GM03348 (cell line): ENCODE measurements at regions not wholly inside any gene's neighbourhood (a gene's known extent, or its start where the extent isn't known, plus 50 kb on each side); places are given as distances from the start of the nearest gene placed in this dataset.

Experiments used
- DNase-seq: peaks from one replicate; pipeline ENCODE4 v3.0.0; 2012; ENCODE audit warnings: low spot score

- DNase-seq, result no peak
Observed at GRCh38 chr7:125664625-125665024, 735.0 kb upstream of the POT1 start.

DNA sequence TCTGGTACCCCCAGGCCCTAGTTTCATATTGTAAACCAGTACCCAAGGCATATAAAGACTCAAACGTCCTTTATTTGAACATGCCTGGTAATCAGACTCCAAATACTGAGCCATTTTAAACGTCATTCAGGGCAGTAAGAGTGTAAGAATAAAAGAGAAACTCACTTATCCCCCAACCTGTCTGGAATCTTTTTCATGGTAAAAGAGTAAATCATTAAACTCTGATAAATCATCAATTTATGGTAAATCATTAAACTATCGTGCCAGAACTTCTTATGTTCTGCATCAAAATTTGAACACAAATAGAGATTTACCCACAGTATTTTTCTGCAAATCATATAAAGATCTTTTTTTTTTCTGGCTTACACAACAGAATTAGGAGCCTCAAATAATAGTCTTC, 734.3 kb upstream of the POT1 start:
- DNase-seq, result no peak

GRCh38 chr7:125661677-125662076, 732.1 kb upstream of the POT1 start:
- no peak for DNase-seq

DNA sequence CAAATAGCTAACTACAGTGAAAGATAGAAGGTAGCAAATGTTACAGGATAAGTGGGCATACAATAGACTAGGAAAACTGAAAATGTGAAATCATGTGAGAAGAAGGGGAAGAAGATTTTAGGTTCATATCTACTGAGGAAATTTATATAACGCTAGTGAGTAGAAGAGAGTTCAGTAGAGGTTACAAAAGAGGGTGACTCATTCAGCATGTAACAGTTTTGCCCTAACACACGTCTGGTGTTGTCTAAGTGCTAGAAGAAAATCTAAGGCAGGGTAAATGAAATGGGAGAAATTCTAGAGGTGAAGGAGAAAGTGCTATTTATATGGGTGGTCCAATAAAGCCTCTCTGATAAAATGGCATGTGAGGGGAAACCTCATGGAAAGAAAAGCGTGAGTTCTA, 731.4 kb upstream of the POT1 start:
- no peak for DNase-seq

DNA sequence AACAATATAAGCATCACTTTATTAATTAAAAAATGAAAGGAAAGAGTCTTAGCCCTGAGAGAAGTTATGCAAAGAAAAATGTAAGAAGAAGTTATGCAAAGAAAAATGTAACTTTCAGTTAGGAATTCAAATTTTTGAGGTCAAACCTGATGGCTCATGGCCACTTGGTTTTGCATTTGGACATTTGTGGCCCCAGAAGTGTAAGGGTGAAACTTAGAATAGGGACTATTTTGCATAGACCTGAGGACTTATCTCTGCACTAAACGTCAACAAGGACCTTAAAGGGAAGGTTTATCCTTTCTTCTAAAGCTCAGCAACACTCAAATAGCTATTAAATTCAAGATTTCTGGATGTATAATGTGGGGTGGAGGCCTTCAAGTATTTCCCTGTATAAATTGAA, 724.5 kb upstream of the POT1 start:
- no peak for DNase-seq

GRCh38 chr7:125651823-125652528, 722.4 kb upstream of the POT1 start:
- DNase-seq, result no peak

DNA sequence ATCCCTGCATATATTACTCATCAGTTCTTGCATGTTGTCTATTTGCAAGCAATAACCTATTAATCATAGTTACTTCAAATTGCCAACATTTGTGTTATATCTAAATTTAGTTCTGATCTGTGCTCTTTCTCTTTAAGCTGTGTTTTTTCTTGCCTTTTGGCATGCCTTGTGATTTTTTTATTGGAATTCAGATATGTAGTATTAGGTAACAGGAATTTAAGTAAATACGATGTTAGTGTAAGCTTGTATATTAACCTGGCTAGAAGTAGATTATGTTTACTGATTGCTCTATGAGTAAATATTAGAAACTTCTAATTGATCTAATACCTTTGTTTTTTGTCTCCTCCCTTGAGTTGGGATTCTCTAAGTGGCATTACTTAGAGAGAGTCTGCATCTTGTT, 718.9 kb upstream of the POT1 start:
- no peak for DNase-seq

- no peak for DNase-seq
Observed at GRCh38 chr7:125645770-125646169, 716.1 kb upstream of the POT1 start.

DNA sequence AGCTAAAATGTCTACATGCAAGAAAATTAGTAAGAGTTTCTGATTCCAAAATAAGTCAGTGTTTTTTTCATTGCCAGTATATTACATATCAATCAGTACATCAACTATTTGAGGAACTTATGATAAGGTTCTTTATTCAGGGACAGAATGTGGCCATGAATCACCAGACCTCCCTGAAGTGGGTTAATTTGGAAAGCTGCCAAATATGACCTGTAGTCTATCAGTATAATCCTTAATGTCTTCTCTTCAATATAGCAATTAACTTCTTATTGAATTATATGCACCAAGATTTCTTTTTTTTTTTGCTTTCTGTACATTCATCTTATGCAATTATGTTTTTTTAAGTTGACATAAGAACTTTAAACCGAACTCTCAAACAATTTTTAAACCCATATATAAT, 714.5 kb upstream of the POT1 start:
- no peak for DNase-seq

GRCh38 chr7:125643302-125643701, 713.7 kb upstream of the POT1 start:
- no peak for DNase-seq

GRCh38 chr7:125641884-125642283, 712.3 kb upstream of the POT1 start:
- no peak for DNase-seq

- DNase-seq, result no peak
Observed at GRCh38 chr7:125636320-125636962, 706.8 kb upstream of the POT1 start.

- no peak for DNase-seq
Observed at GRCh38 chr7:125618516-125618915, 688.9 kb upstream of the POT1 start.

- no peak for DNase-seq
Observed at GRCh38 chr7:125611582-125611981, 682.0 kb upstream of the POT1 start.

- DNase-seq, result no peak
Observed at GRCh38 chr7:125606671-125607070, 677.0 kb upstream of the POT1 start.

- DNase-seq, result no peak
Observed at GRCh38 chr7:125605241-125605640, 675.6 kb upstream of the POT1 start.

- DNase-seq, result no peak
Observed at GRCh38 chr7:125602441-125602840, 672.8 kb upstream of the POT1 start.

DNA sequence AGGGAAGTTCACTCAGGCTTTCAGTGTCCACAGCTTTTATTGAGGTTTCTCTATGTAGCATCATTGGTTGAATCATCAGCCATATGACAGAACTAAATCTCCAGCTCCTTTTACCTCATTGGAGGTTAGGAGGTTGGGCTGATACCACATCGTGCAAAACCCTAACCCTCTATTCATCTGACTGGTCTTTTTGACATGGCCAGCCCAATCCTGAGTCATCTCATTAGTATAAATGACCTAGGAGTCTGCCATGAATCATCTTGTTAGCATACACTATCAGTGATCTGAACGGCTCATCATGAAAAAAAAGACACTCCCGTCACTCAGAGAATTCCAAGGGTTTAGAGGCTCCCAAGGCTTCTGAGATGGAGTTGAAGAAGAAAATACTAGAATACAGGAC, 669.8 kb upstream of the POT1 start:
- DNase-seq, result no peak

DNA sequence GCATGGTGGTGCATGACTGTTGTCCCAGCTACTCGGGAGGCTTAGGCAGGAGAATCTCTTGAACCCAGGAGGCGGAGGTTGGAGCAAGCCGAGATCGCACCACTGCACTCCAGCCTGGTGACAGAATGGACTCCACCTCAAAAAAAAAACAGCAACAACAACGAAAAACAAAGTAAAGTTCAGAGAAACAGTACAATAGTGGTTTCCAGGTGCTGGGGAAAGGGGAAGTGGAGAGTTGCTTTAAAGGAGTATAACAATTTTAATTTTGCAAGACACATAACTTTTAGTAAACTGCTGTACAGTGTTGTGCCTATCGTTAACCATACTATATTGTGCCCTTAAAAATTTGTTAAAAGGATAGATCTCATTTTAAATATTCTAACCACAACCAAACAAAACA, 662.7 kb upstream of the POT1 start:
- no peak for DNase-seq

DNA sequence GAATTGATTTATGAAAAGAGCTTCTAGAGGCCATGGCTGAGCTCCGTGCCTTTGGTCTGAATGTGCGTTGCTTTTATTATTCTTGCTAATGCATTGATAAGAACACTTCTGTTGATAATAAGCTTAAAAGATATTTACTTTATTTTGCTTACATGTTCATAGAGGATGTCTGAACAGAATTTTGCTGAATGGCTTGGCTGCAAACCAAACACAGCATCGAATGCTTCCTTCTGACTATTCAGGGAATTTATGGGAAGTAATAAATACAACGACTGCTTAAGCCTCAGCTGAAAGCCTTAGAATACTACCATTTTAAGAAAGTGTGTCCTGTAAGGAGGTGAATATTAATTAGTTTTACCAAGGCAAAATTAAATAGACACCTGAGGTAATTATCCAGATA, 643.5 kb upstream of the POT1 start:
- no peak for DNase-seq

DNA sequence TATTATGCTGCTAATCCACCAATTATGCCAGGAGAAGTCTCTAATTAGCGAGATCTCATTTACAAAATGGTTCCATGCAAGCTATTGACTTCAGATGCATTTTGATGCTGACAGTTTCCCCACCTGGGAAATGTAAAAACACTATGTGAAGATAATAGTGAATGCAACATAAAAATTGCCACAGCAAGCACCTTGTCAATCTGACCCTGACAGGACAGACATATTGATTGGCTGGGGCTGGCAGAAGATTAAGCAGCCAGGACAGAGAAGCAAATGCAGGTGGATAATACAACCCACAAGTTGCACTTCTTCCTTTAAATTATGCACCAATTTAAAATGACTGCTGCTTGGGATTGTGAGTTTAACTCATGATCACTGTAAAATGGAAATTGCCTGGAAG, 642.8 kb upstream of the POT1 start:
- DNase-seq, result no peak

DNA sequence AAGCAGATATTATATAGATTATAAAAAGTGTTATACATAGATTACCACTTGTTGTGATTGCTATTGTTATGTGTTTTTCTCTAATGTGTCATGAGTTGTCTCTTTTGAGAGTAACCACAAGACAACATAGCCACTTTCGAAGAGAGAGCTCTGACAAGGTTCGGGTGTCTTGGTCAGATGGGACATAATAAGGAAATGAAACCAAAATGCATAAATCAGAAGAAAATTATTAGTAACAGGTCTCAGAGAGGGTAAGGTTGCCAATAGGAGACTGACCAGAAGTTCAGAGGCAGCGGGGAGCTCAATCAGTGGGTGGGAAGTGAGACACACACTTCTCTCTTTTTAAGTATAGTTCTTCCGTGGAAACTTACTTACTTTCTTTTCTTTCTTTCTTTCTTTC, 639.2 kb upstream of the POT1 start:
- no peak for DNase-seq

DNA sequence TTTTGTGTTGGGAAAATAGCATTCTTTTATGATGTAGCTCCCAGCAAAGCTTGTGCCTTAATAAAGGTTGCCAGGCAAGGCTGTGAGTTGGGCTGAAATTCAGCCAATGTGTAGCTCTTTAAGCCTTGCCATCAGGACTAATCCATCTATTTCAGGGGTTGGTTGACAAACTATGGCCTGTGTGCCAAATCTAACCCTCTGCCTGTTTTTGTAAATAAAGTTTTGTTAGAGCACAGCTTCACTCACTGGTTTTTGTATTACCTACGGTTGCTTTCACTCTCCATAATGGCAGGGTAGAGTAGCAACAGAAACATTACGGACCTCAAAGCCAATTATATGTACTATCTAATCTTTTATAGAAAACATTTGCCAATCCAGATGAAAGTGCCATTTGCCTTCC, 638.1 kb upstream of the POT1 start:
- no peak for DNase-seq

DNA sequence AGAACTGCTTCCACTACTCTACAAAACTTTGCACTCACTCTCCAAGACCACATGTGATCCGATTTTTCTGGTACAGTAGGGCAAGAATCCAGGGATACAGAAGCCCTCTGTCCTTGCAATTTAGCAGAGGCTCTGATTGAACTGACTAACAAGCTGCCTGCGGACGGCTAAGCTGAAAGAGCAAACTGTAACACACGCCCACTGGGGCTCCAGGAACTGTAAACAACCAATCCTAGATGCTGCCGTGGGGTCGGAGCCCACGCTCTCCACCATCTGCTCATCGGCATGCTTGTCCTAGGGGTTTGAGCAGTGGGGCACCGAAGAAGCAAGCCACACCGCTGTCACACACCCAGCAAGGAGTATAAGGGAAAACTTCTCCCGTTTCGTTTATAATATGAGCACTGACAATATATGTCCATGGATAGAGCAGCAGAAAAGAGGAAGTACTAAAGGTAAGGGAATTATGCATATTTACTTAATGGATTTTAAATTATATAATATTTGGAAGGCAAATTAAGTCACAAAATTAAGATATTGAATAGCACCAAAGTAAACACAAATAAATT, 634.4 kb upstream of the POT1 start:
- no peak for DNase-seq
